NCI-H524 (cell line): ENCODE measurements at regions not wholly inside any gene's neighbourhood (a gene's known extent, or its start where the extent isn't known, plus 50 kb on each side); places are given as distances from the start of the nearest gene placed in this dataset.

Experiments
- DNase-seq, 2 experiments: peaks; one replicate each; lab custom pipeline; 2025; lab: John Stamatoyannopoulos, UW

DNA sequence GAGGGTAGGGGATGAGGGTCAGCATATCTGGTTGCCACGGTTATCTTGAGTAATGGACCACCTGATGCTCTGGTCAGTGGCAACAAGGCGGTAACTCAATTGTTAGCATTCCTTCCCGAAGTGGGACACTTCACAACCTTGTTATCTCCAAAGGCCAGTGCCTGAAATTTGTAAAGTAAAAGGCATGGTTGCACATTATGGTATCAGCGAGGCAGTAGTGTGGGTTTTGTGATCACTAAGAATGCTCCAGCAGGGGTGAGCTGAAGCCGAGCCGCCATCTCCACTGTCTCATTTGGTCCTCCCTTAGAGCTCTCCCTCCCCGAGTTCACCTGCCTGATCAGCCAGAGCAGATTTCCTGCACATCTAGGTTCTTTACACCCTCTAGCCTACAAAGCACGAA is 50.5 kb upstream of the LGALSL start:
- no peak for DNase-seq

- no peak for DNase-seq
Observed at GRCh38 chr2:64404002-64404731, 49.8 kb upstream of the LGALSL start.
